Esophagus squamous epithelium (tissue), 5 donors: ENCODE measurements at regions not wholly inside any gene's neighbourhood (a gene's known extent, or its start where the extent isn't known, plus 50 kb on each side); places are given as distances from the start of the nearest gene placed in this dataset.

Source experiments
- DNase-seq: peaks from one replicate; lab custom pipeline; 2025; lab: John Stamatoyannopoulos, UW
- H3K27ac ChIP-seq, 4 donors: fragments of 200-600 bp; sonication (generic); one replicate each; pipeline ENCODE4 v1.5.1; 2016 to 2019; ENCODE audit warnings: mild to moderate bottlenecking in 1 of 4
- H3K27me3 ChIP-seq, 4 donors: fragments of 200-600 bp; sonication (generic); 1 replicate in 3 of 4; 2 replicates in 1 of 4; pipeline versions ENCODE4 v1.5.1 to v1.6.0; 2017 to 2021; ENCODE audit warnings: antibody characterized with exemption in 1 of 4
- H3K36me3 ChIP-seq, 3 donors: fragments of 200-600 bp; sonication (generic); one replicate each; pipeline ENCODE4 v1.5.1; 2016 to 2019
- H3K4me1 ChIP-seq, 3 donors: fragments of 200-600 bp; sonication (generic); one replicate each; pipeline ENCODE4 v1.5.1; 2017 to 2019
- H3K4me3 ChIP-seq, 4 donors: fragments of 200-600 bp; sonication (generic); 1 replicate in 3 of 4; 2 replicates in 1 of 4; pipeline ENCODE4 v1.5.1; 2016 to 2019; ENCODE audit warnings: mild to moderate bottlenecking in 2 of 4, moderate library complexity in 1 of 4
- H3K9me3 ChIP-seq, 3 donors: fragments of 200-600 bp; sonication (generic); one replicate each; pipeline ENCODE4 v1.5.1; 2016 to 2019
- CTCF ChIP-seq, 6 experiments: fragments of 450-650 bp in 4 of 6; fragments of 200-600 bp in 2 of 6; sonication (generic) in 2 of 6; IDR thresholded peaks; one replicate each; pipeline ENCODE4 v1.5.1; 2016 to 2019; ENCODE audit warnings: antibody characterized with exemption in 6 of 6, mild to moderate bottlenecking in 4 of 6, moderate library complexity in 4 of 6
- POLR2A ChIP-seq, 4 donors: fragments of 450-650 bp; IDR thresholded peaks; one replicate each; pipeline ENCODE4 v1.6.1; 2017; ENCODE audit warnings: antibody characterized with exemption in 4 of 4, mild to moderate bottlenecking in 4 of 4, moderate library complexity in 3 of 4
- WGBS, 2 donors: methylation state at CpG; one replicate each; pipeline ENCODE4 v1.1.5; 2018; 5-methylcytosine and 5-hydroxymethylcytosine counted together
- intact Hi-C: fragments of 100-400 bp; cut with DNase I; formaldehyde crosslinking; loops from one replicate; pipeline ENCODE4 v1.15.0; 2022
- donor health status: DM: yes; HTN: yes; CAD: no.

GRCh38 chr15:25624504-25625177 is 185.8 kb upstream of the UBE3A start:
- Histone ChIP-seq H3K4me3 (no peak overlapping the region), H3K9me3 (no peaks in the 10 kb centered on the region), H3K27ac (no peak overlapping the region), H3K27me3 (no peaks in the 10 kb centered on the region), H3K4me1 (no peaks in the 10 kb centered on the region), H3K36me3 (no peaks in the 10 kb centered on the region)
- intact Hi-C loops, result no loop called here
- no peak for DNase-seq
- TF ChIP-seq CTCF (IDR thresholded peaks at IDR 0.05) (no peak), POLR2A (IDR thresholded peaks at IDR 0.05) (no peak)
- 65 to 77% methylated on average over 7 to 10 of the region's 11 CpGs for WGBS, 2 donors

GRCh38 chr15:25623708-25624107 is 184.9 kb upstream of the UBE3A start:
- WGBS, 2 donors, result 54 to 70% methylated on average over 4 of the region's 5 CpGs
- no peak overlapping the region for H3K27ac ChIP-seq
- DNase-seq, result no peak
- intact Hi-C loops, result no loop called here
- H3K4me3 ChIP-seq, result no peak overlapping the region
- no peak for TF ChIP-seq POLR2A (IDR thresholded peaks at IDR 0.05)
- TF ChIP-seq CTCF (IDR thresholded peaks at IDR 0.05), result no peak
- no peaks in the 10 kb centered on the region for H3K4me1 ChIP-seq
- no peaks in the 10 kb centered on the region for H3K9me3 ChIP-seq
- H3K27me3 ChIP-seq, result no peaks in the 10 kb centered on the region
- H3K36me3 ChIP-seq, result no peaks in the 10 kb centered on the region

DNA sequence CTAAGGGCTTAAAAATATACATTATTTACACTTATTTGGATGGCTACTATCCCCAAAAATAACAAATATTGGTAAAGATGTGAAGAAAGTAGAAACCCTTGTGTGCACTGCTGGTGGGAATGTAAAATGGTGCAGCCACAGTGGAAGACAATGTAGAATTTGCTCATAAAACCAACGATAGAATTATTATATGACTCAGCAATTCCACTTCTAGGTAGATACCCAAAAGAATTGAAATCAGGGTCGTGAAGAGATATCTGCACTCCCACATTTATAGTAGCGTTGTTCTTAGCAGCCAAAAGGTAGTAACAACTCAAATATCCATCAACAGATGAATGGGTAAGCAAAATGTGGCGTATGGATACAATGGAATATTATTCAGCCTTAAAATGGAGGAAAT is 181.6 kb upstream of the UBE3A start:
- no peak for DNase-seq
- Histone ChIP-seq H3K4me3 (no peak overlapping the region), H3K27ac (no peak overlapping the region), H3K4me1 (no peaks in the 10 kb centered on the region), H3K9me3 (no peaks in the 10 kb centered on the region), H3K27me3 (no peaks in the 10 kb centered on the region), H3K36me3 (no peaks in the 10 kb centered on the region)
- 69 to 75% methylated on average over 4 of the region's 4 CpGs for WGBS, 2 donors
- intact Hi-C loops, result no loop called here
- TF ChIP-seq CTCF (IDR thresholded peaks at IDR 0.05) (no peak), POLR2A (IDR thresholded peaks at IDR 0.05) (no peak)

GRCh38 chr15:25619761-25620160 is 180.9 kb upstream of the UBE3A start:
- TF ChIP-seq CTCF (IDR thresholded peaks at IDR 0.05) (no peak), POLR2A (IDR thresholded peaks at IDR 0.05) (no peak)
- Histone ChIP-seq H3K4me3 (no peak overlapping the region), H3K36me3 (no peaks in the 10 kb centered on the region), H3K4me1 (no peaks in the 10 kb centered on the region), H3K27ac (no peak overlapping the region), H3K9me3 (no peaks in the 10 kb centered on the region), H3K27me3 (no peaks in the 10 kb centered on the region)
- 73 to 81% methylated on average over 7 to 9 of the region's 9 CpGs for WGBS, 2 donors
- DNase-seq, result no peak
- intact Hi-C loops, result no loop called here

GRCh38 chr15:25619076-25619475 is 180.3 kb upstream of the UBE3A start:
- H3K4me3 ChIP-seq, result no peak overlapping the region
- no peaks in the 10 kb centered on the region for H3K27me3 ChIP-seq
- 72 to 86% methylated on average over 9 of the region's 9 CpGs for WGBS, 2 donors
- no peaks in the 10 kb centered on the region for H3K36me3 ChIP-seq
- no peak for DNase-seq
- no peak for TF ChIP-seq POLR2A (IDR thresholded peaks at IDR 0.05)
- no peak for TF ChIP-seq CTCF (IDR thresholded peaks at IDR 0.05)
- H3K9me3 ChIP-seq, result no peaks in the 10 kb centered on the region
- H3K4me1 ChIP-seq, result no peaks in the 10 kb centered on the region
- intact Hi-C loops, result no loop called here
- no peak overlapping the region for H3K27ac ChIP-seq
